Sigmoid colon (tissue), 6 donors: ENCODE measurements at regions not wholly inside any gene's neighbourhood (a gene's known extent, or its start where the extent isn't known, plus 50 kb on each side); places are given as distances from the start of the nearest gene placed in this dataset.
A peak's percentile ranks its signal among the peaks of the same experiment; 100 is the strongest.

Experiments used
- DNase-seq: peaks from one replicate; pipeline ENCODE4 v3.0.0-alpha.2; 2019
- H3K27ac ChIP-seq, 4 donors: fragments of 200-600 bp; sonication (generic); one replicate each; pipeline ENCODE4 v1.5.1; 2016 to 2019; ENCODE audit warnings: mild to moderate bottlenecking in 1 of 4
- H3K27me3 ChIP-seq, 3 donors: fragments of 200-600 bp; sonication (generic); one replicate each; pipeline ENCODE4 v1.5.1; 2019; ENCODE audit warnings: mild to moderate bottlenecking in 1 of 3
- H3K36me3 ChIP-seq, 4 donors: fragments of 200-600 bp; sonication (generic); one replicate each; pipeline ENCODE4 v1.5.1; 2016 to 2019
- H3K4me1 ChIP-seq, 4 donors: fragments of 200-600 bp; sonication (generic); one replicate each; pipeline ENCODE4 v1.5.1; 2017 to 2019
- H3K4me3 ChIP-seq, 4 donors: fragments of 200-600 bp; sonication (generic); one replicate each; pipeline ENCODE4 v1.5.1; 2017 to 2019; ENCODE audit warnings: mild to moderate bottlenecking in 2 of 4, moderate library complexity in 1 of 4
- H3K9me3 ChIP-seq, 4 donors: fragments of 200-600 bp in 3 of 4; sonication (generic) in 3 of 4; one replicate each; pipeline versions ENCODE4 v1.5.1 to v1.6.1; 2013 to 2019
- EP300 ChIP-seq, 4 donors: sonication (generic); formaldehyde crosslinking; IDR thresholded peaks; one replicate each; pipeline ENCODE4 v1.6.1; 2017; ENCODE audit warnings: antibody characterized with exemption in 4 of 4
- POLR2A ChIP-seq, 2 donors: fragments of 450-650 bp; IDR thresholded peaks; one replicate each; pipeline ENCODE4 v1.6.1; 2016; ENCODE audit warnings: antibody characterized with exemption in 2 of 2, mild to moderate bottlenecking in 2 of 2, moderate library complexity in 2 of 2
- POLR2AphosphoS5 ChIP-seq, 4 donors: sonication (generic); formaldehyde crosslinking; IDR thresholded peaks; one replicate each; pipeline ENCODE4 v1.6.1; 2017; ENCODE audit warnings: antibody characterized with exemption in 4 of 4
- WGBS, 2 donors: extraction: QIAGEN DNeasy Blood & Tissue Kit; methylation state at CpG; one replicate each; pipeline ENCODE4 v1.1.7; 2013; 5-methylcytosine and 5-hydroxymethylcytosine counted together
- intact Hi-C: fragments of 100-400 bp; cut with DNase I; formaldehyde crosslinking; loops from one replicate; pipeline ENCODE4 v1.15.1; 2023
- TF ChIP-seq, protein P1 (sequence below), 4 experiments: fragments of 450-650 bp in 3 of 4; fragments of 200-600 bp in 1 of 4; IDR thresholded peaks; one replicate each; pipeline ENCODE4 v1.5.1; 2016 to 2019; ENCODE audit warnings: antibody characterized with exemption in 4 of 4, mild to moderate bottlenecking in 3 of 4, moderate library complexity in 2 of 4
- donor health status: healthy with polysubstance abuse.
- donor health status: healthy.

- no peak overlapping the region for H3K4me3 ChIP-seq
- peaks cover 0 to 21% (median 13%) of the 10 kb centered on the region in 4 donors for H3K4me1 ChIP-seq
- intact Hi-C loops, result no loop called here
- TF ChIP-seq POLR2A (IDR thresholded peaks at IDR 0.05) (no peak), EP300 (IDR thresholded peaks at IDR 0.05) (no peak), POLR2AphosphoS5 (IDR thresholded peaks at IDR 0.05) (no peak)
- TF ChIP-seq, protein P1, sequence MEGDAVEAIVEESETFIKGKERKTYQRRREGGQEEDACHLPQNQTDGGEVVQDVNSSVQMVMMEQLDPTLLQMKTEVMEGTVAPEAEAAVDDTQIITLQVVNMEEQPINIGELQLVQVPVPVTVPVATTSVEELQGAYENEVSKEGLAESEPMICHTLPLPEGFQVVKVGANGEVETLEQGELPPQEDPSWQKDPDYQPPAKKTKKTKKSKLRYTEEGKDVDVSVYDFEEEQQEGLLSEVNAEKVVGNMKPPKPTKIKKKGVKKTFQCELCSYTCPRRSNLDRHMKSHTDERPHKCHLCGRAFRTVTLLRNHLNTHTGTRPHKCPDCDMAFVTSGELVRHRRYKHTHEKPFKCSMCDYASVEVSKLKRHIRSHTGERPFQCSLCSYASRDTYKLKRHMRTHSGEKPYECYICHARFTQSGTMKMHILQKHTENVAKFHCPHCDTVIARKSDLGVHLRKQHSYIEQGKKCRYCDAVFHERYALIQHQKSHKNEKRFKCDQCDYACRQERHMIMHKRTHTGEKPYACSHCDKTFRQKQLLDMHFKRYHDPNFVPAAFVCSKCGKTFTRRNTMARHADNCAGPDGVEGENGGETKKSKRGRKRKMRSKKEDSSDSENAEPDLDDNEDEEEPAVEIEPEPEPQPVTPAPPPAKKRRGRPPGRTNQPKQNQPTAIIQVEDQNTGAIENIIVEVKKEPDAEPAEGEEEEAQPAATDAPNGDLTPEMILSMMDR (IDR thresholded peaks at IDR 0.05), result no peak
- H3K27ac ChIP-seq, result no peak overlapping the region
- no peaks in the 10 kb centered on the region for H3K36me3 ChIP-seq
- no peak for DNase-seq
- 94 to 95% methylated on average over 3 of the region's 3 CpGs for WGBS, 2 donors
- no peaks in the 10 kb centered on the region for H3K27me3 ChIP-seq
- no peaks in the 10 kb centered on the region for H3K9me3 ChIP-seq
Measured at GRCh38 chr3:101994386-101994785, 145.1 kb downstream of the NFKBIZ start.

GRCh38 chr3:101995371-101996046 lies 146.2 kb downstream of the NFKBIZ start:
- TF ChIP-seq POLR2AphosphoS5 (IDR thresholded peaks at IDR 0.05) (no peak), POLR2A (IDR thresholded peaks at IDR 0.05) (no peak), EP300 (IDR thresholded peaks at IDR 0.05) (no peak)
- TF ChIP-seq, protein P1 (IDR thresholded peaks at IDR 0.05), result no peak

GRCh38 chr3:101996832-101997231 lies 147.5 kb downstream of the NFKBIZ start:
- no peak for DNase-seq
- Histone ChIP-seq H3K4me3 (no peak overlapping the region), H3K36me3 (no peaks in the 10 kb centered on the region), H3K27me3 (no peaks in the 10 kb centered on the region), H3K9me3 (no peaks in the 10 kb centered on the region), H3K27ac (no peak overlapping the region), H3K4me1 (peaks cover 0 to 24% (median 14%) of the 10 kb centered on the region in 4 donors)
- intact Hi-C loops, result loop anchor here (5.0 kb wide), 2 partner anchors 210 to 230 kb away; no protein-coding TSS in a partner anchor
- 83 to 95% methylated on average over 3 of the region's 3 CpGs for WGBS, 2 donors
- TF ChIP-seq POLR2AphosphoS5 (IDR thresholded peaks at IDR 0.05) (no peak), POLR2A (IDR thresholded peaks at IDR 0.05) (no peak), EP300 (IDR thresholded peaks at IDR 0.05) (no peak)
- TF ChIP-seq, protein P1 (IDR thresholded peaks at IDR 0.05), result no peak

More at GRCh38 chr3:101995371-101996046, 146.2 kb downstream of the NFKBIZ start:
- H3K27ac ChIP-seq, result peak overlapping the region in 1 of 4 donors; percentile 41
- no peaks in the 10 kb centered on the region for H3K9me3 ChIP-seq
- H3K4me3 ChIP-seq, result no peak overlapping the region
- H3K36me3 ChIP-seq, result no peaks in the 10 kb centered on the region
- H3K4me1 ChIP-seq, result peaks cover 0 to 24% (median 14%) of the 10 kb centered on the region in 4 donors
- intact Hi-C loops, result loop anchor here (5.0 kb wide), 2 partner anchors 212 to 232 kb away; no protein-coding TSS in a partner anchor
- DNase-seq, result no peak
- WGBS, 2 donors, result 59 to 80% methylated on average over 4 of the region's 4 CpGs
- no peaks in the 10 kb centered on the region for H3K27me3 ChIP-seq

GRCh38 chr3:101998256-101998926 lies 149.1 kb downstream of the NFKBIZ start:
- no peak overlapping the region for H3K4me3 ChIP-seq
- intact Hi-C loops, result loop anchor here (5.0 kb wide), 2 partner anchors 209 to 229 kb away; no protein-coding TSS in a partner anchor
- no peaks in the 10 kb centered on the region for H3K36me3 ChIP-seq
- 71 to 85% methylated on average over 3 of the region's 3 CpGs for WGBS, 2 donors
- TF ChIP-seq EP300 (IDR thresholded peaks at IDR 0.05), result peak in 3 of 4 donors; percentile 30 to 82 (median 41)
- TF ChIP-seq POLR2AphosphoS5 (IDR thresholded peaks at IDR 0.05), result peak; percentile 69 to 83 (median 80)
- no peak for TF ChIP-seq POLR2A (IDR thresholded peaks at IDR 0.05)
- no peaks in the 10 kb centered on the region for H3K9me3 ChIP-seq
- H3K27me3 ChIP-seq, result no peaks in the 10 kb centered on the region
- peak overlapping the region in 3 of 4 donors; percentile 11 to 62 (median 27) for H3K27ac ChIP-seq
- DNase-seq, result no peak
- H3K4me1 ChIP-seq, result peaks cover 0 to 24% (median 14%) of the 10 kb centered on the region in 4 donors
